HCT116 (cell line): ENCODE measurements at regions not wholly inside any gene's neighbourhood (a gene's known extent, or its start where the extent isn't known, plus 50 kb on each side); places are given as distances from the start of the nearest gene placed in this dataset.

Experiments
- ATAC-seq: fragments of 200-7000 bp; cut with Tn5 transposase; 2 replicates; pipeline ENCODE4 v1.9.1; 2020; ENCODE audit warnings: mild to moderate bottlenecking, moderate library complexity
- BruUV-seq: library from RNA; stranded (reverse); fragments of 400-500 nt; replicated peaks from 2 replicates; lab custom pipeline; 2021; lab: Mats Ljungman, UMichigan
- CTCF ChIA-PET: fragments of 300-600 bp; sonication (Branson Sonifier 250); formaldehyde crosslinking; loops from one replicate; lab custom pipeline; 2021; ENCODE audit warnings: antibody characterized with exemption; lab: Charles Lee
- POLR2A ChIA-PET: fragments of 300-600, 350-600 bp; sonication (Branson Sonifier 250); formaldehyde crosslinking; loops from one replicate; lab custom pipeline; 2021; ENCODE audit warnings: antibody characterized with exemption; lab: Charles Lee
- RAD21 ChIA-PET, 2 experiments: fragments of 300-600 bp; sonication (Branson Sonifier 250); formaldehyde crosslinking; loops; one replicate each; lab custom pipeline; 2023; ENCODE audit warnings: low total read pairs in 2 of 2; ENCODE audit not compliant: uncharacterized antibody in 2 of 2, unreplicated experiment in 2 of 2, low non-redundant PET in 1 of 2; lab: Charles Lee
- DNase-seq: peaks from one replicate; pipeline ENCODE4 v3.0.0-alpha.2; 2010; ENCODE audit warnings: low read depth, low spot score
- H2AFZ ChIP-seq: fragments of 200-600 bp; shearing (Covaris generic), sonication (generic); 2 replicates; pipeline ENCODE4 v1.6.1; 2017; ENCODE audit warnings: low read depth, mixed run types, mixed read lengths, antibody characterized with exemption, low read length; ENCODE audit not compliant: poor library complexity, severe bottlenecking
- H3K27ac ChIP-seq: 2 replicates; pipeline ENCODE4 v1.5.1; 2012; ENCODE audit warnings: low read depth, low read length
- H3K27me3 ChIP-seq: fragments of 200-600 bp; sonication (generic); 2 replicates; pipeline ENCODE4 v1.6.1; 2016; ENCODE audit warnings: mixed run types, low read length, mixed read lengths; ENCODE audit not compliant: insufficient read depth
- H3K36me3 ChIP-seq, 2 experiments: fragments of 200-500 bp in 1 of 2; fragments of 200-600 bp in 1 of 2; sonication (Bioruptor generic) in 1 of 2; sonication (generic) in 1 of 2; 2 replicates each; pipeline versions ENCODE4 v1.5.1 to v1.6.1; 2014 to 2016; ENCODE audit warnings: low read length in 2 of 2, inconsistent platforms in 1 of 2, mixed read lengths in 1 of 2, mixed run types in 1 of 2; ENCODE audit not compliant: insufficient read depth in 2 of 2, control insufficient read depth in 1 of 2
- H3K4me1 ChIP-seq, 2 experiments: fragments of 200-600 bp in 1 of 2; sonication (generic) in 1 of 2; 2 replicates each; pipeline versions ENCODE4 v1.5.1 to v1.6.1; 2012 to 2017; ENCODE audit warnings: low read length in 2 of 2, inconsistent platforms in 1 of 2, mild to moderate bottlenecking in 1 of 2, mixed read lengths in 1 of 2, mixed run types in 1 of 2, moderate library complexity in 1 of 2; ENCODE audit not compliant: insufficient read depth in 2 of 2, control insufficient read depth in 1 of 2
- H3K4me2 ChIP-seq: fragments of 200-600 bp; sonication (generic); 2 replicates; pipeline ENCODE4 v1.6.1; 2017; ENCODE audit warnings: mixed run types, low read length, mixed read lengths
- H3K4me3 ChIP-seq, 2 experiments: fragments of 200-600 bp in 1 of 2; sonication (generic) in 1 of 2; replicated peaks in 1 of 2; 2 replicates each; pipeline ENCODE4 v1.5.1; 2011 to 2016; ENCODE audit warnings: low read length in 2 of 2, control low read depth in 1 of 2, low read depth in 1 of 2, mild to moderate bottlenecking in 1 of 2, mixed read lengths in 1 of 2, mixed run types in 1 of 2
- H3K79me2 ChIP-seq: fragments of 200-600 bp; sonication (generic); 2 replicates; pipeline ENCODE4 v1.6.1; 2017; ENCODE audit warnings: mild to moderate bottlenecking, mixed run types, low read length, moderate library complexity, mixed read lengths; ENCODE audit not compliant: insufficient read depth
- H3K9ac ChIP-seq: fragments of 200-600 bp; sonication (generic); 2 replicates; pipeline ENCODE4 v1.6.1; 2016; ENCODE audit warnings: low read length, mixed read lengths
- H3K9me2 ChIP-seq: fragments of 200-600 bp; sonication (generic), shearing (Covaris generic); 2 replicates; pipeline ENCODE4 v1.6.1; 2017; ENCODE audit warnings: mixed run types, mild to moderate bottlenecking, moderate library complexity; ENCODE audit not compliant: insufficient read depth
- H3K9me3 ChIP-seq, 2 experiments: fragments of 200-500 bp in 1 of 2; fragments of 200-600 bp in 1 of 2; sonication (Bioruptor generic) in 1 of 2; sonication (generic) in 1 of 2; 2 replicates each; pipeline ENCODE4 v1.6.1; 2014 to 2017; ENCODE audit warnings: low read length in 2 of 2, mixed read lengths in 2 of 2, inconsistent platforms in 1 of 2, low read depth in 1 of 2, mild to moderate bottlenecking in 1 of 2, mixed run types in 1 of 2, moderate library complexity in 1 of 2; ENCODE audit not compliant: control insufficient read depth in 1 of 2, insufficient read depth in 1 of 2
- H4K20me1 ChIP-seq: fragments of 200-600 bp; sonication (generic), shearing (Covaris generic); 2 replicates; pipeline ENCODE4 v1.6.1; 2017; ENCODE audit warnings: mixed run types, mild to moderate bottlenecking, moderate library complexity; ENCODE audit not compliant: insufficient read depth
- CBX3 ChIP-seq: IDR thresholded peaks from 2 replicates; pipeline ENCODE4 v1.6.1; 2012; ENCODE audit warnings: low read depth
- CEBPB ChIP-seq: IDR thresholded peaks from 2 replicates; pipeline ENCODE4 v1.6.1; 2012; ENCODE audit warnings: low read depth
- EGR1 ChIP-seq: IDR thresholded peaks from 2 replicates; pipeline ENCODE4 v1.6.1; 2012; ENCODE audit warnings: low read depth
- ELF1 ChIP-seq: IDR thresholded peaks from 2 replicates; pipeline ENCODE4 v1.6.1; 2012; ENCODE audit warnings: low read depth, borderline replicate concordance
- EZH2 ChIP-seq: fragments of 200-600 bp; sonication (generic); IDR thresholded peaks from 2 replicates; pipeline ENCODE4 v1.6.1; 2017; ENCODE audit warnings: antibody characterized with exemption, mixed run types
- EZH2phosphoT487 ChIP-seq: fragments of 200-600 bp; IDR thresholded peaks from 2 replicates; pipeline ENCODE4 v1.6.1; 2018; ENCODE audit warnings: antibody characterized with exemption, borderline replicate concordance
- FOSL1 ChIP-seq: IDR thresholded peaks from 2 replicates; pipeline ENCODE4 v1.6.1; 2012; ENCODE audit warnings: low read depth
- POLR2AphosphoS5 ChIP-seq: IDR thresholded peaks from 2 replicates; pipeline ENCODE4 v1.6.1; 2011; ENCODE audit warnings: mild to moderate bottlenecking, low read depth, low read length, moderate library complexity
- SIN3A ChIP-seq: IDR thresholded peaks from 2 replicates; pipeline ENCODE4 v1.6.1; 2012; ENCODE audit warnings: low read depth
- SP1 ChIP-seq: IDR thresholded peaks from 2 replicates; pipeline ENCODE4 v1.6.1; 2012; ENCODE audit warnings: low read depth
- SRF ChIP-seq: IDR thresholded peaks from 2 replicates; pipeline ENCODE4 v1.6.1; 2012; ENCODE audit warnings: low read depth
- TCF7L2 ChIP-seq: IDR thresholded peaks from 2 replicates; pipeline ENCODE4 v1.7.0; 2011; ENCODE audit warnings: borderline replicate concordance, inconsistent platforms; ENCODE audit not compliant: insufficient read depth, insufficient read length; ENCODE audit errors: extremely low read depth
- YY1 ChIP-seq: IDR thresholded peaks from 2 replicates; pipeline ENCODE4 v1.6.1; 2011; ENCODE audit warnings: low read length, low read depth, moderate library complexity, mild to moderate bottlenecking; ENCODE audit not compliant: insufficient replicate concordance; ENCODE audit errors: extremely low read depth
- ZFX ChIP-seq: fragments of 450-650 bp; IDR thresholded peaks from 2 replicates; pipeline ENCODE4 v1.6.1; 2017
- intact Hi-C: fragments of 100-400 bp; cut with micrococcal nuclease; formaldehyde crosslinking; loops from 2 replicates; pipeline ENCODE4 v1.10.0; 2022
- TF ChIP-seq, protein P1 (sequence below): IDR thresholded peaks from 2 replicates; pipeline ENCODE4 v1.6.1; 2012; ENCODE audit warnings: low read depth
- TF ChIP-seq, protein P2 (sequence below), 3 experiments: fragments of 200-600 bp in 1 of 3; sonication (generic) in 1 of 3; IDR thresholded peaks in 2 of 3; conservative IDR thresholded peaks in 1 of 3; 2 replicates each; pipeline ENCODE4 v1.5.1; 2012 to 2017; ENCODE audit warnings: low read depth in 2 of 3, low read length in 2 of 3, antibody characterized with exemption in 1 of 3, borderline replicate concordance in 1 of 3, control low read depth in 1 of 3, mild to moderate bottlenecking in 1 of 3, mixed read lengths in 1 of 3, mixed run types in 1 of 3, moderate library complexity in 1 of 3; ENCODE audit not compliant: insufficient read depth in 1 of 3

DNA sequence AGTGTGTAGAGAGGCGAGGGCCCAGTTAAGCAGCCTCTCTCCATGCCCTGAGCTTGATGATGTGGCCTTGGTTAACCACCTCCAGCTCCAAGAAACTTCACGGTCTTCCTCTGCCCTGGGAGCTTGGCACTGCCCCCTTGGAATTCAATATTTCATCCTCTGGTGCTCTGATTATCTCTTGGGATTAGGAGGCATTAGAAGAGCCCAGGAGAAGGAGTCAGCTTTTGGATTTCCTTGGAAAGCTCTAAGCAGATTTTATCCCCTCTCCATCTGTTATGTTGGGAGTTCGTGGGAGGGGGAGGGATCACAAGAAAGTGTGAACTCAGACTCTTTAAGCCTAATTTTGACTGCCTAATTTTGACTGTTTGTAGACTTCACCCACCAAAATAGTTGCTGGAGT, 132.7 kb upstream of the AGBL1 start:
- no peak for ATAC-seq
- no peaks in the 10 kb centered on the region for H4K20me1 ChIP-seq
- no peak overlapping the region for H3K9ac ChIP-seq
- no peak overlapping the region for H3K4me3 ChIP-seq
- no peaks in the 10 kb centered on the region for H3K27me3 ChIP-seq
- CTCF ChIA-PET, result no interaction called here
- no peak overlapping the region for H2AFZ ChIP-seq
- H3K4me1 ChIP-seq, result no peaks in the 10 kb centered on the region
- H3K4me2 ChIP-seq, result no peak overlapping the region
- no peak for DNase-seq
- RAD21 ChIA-PET, result no interaction called here
- H3K9me2 ChIP-seq, result no peaks in the 10 kb centered on the region
- TF ChIP-seq FOSL1, result no peak
- no peaks in the 10 kb centered on the region for H3K9me3 ChIP-seq
- H3K79me2 ChIP-seq, result no peaks in the 10 kb centered on the region
- no TSS peak for BruUV-seq
- no peaks in the 10 kb centered on the region for H3K36me3 ChIP-seq
- POLR2A ChIA-PET, result no interaction called here
- intact Hi-C loops, result no loop called here
- no peak overlapping the region for H3K27ac ChIP-seq

GRCh38 chr15:85947936-85948335, 131.7 kb upstream of the AGBL1 start:
- no TSS peak for BruUV-seq
- Histone ChIP-seq H3K9ac (no peak overlapping the region), H3K4me3 (no peak overlapping the region), H3K27me3 (no peaks in the 10 kb centered on the region), H3K79me2 (no peaks in the 10 kb centered on the region), H3K4me1 (no peaks in the 10 kb centered on the region), H3K4me2 (no peak overlapping the region), H3K9me2 (no peaks in the 10 kb centered on the region), H3K36me3 (no peaks in the 10 kb centered on the region), H3K27ac (no peak overlapping the region), H2AFZ (no peak overlapping the region), H3K9me3 (no peaks in the 10 kb centered on the region), H4K20me1 (no peaks in the 10 kb centered on the region)
- DNase-seq (no peak), ATAC-seq (no peak)
- RAD21 ChIA-PET, result no interaction called here
- intact Hi-C loops, result no loop called here
- no peak for TF ChIP-seq ELF1
- TF ChIP-seq POLR2AphosphoS5, result no peak
- no peak for TF ChIP-seq CEBPB
- TF ChIP-seq YY1, result no peak
- no peak for TF ChIP-seq SP1
- TF ChIP-seq, protein P1, sequence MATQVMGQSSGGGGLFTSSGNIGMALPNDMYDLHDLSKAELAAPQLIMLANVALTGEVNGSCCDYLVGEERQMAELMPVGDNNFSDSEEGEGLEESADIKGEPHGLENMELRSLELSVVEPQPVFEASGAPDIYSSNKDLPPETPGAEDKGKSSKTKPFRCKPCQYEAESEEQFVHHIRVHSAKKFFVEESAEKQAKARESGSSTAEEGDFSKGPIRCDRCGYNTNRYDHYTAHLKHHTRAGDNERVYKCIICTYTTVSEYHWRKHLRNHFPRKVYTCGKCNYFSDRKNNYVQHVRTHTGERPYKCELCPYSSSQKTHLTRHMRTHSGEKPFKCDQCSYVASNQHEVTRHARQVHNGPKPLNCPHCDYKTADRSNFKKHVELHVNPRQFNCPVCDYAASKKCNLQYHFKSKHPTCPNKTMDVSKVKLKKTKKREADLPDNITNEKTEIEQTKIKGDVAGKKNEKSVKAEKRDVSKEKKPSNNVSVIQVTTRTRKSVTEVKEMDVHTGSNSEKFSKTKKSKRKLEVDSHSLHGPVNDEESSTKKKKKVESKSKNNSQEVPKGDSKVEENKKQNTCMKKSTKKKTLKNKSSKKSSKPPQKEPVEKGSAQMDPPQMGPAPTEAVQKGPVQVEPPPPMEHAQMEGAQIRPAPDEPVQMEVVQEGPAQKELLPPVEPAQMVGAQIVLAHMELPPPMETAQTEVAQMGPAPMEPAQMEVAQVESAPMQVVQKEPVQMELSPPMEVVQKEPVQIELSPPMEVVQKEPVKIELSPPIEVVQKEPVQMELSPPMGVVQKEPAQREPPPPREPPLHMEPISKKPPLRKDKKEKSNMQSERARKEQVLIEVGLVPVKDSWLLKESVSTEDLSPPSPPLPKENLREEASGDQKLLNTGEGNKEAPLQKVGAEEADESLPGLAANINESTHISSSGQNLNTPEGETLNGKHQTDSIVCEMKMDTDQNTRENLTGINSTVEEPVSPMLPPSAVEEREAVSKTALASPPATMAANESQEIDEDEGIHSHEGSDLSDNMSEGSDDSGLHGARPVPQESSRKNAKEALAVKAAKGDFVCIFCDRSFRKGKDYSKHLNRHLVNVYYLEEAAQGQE, result no peak
- no peak for TF ChIP-seq EGR1
- no peak for TF ChIP-seq CBX3
- no peak for TF ChIP-seq TCF7L2
- no peak for TF ChIP-seq SRF
- TF ChIP-seq EZH2phosphoT487, result no peak
- no peak for TF ChIP-seq SIN3A
- no peak for TF ChIP-seq ZFX
- TF ChIP-seq, protein P2, sequence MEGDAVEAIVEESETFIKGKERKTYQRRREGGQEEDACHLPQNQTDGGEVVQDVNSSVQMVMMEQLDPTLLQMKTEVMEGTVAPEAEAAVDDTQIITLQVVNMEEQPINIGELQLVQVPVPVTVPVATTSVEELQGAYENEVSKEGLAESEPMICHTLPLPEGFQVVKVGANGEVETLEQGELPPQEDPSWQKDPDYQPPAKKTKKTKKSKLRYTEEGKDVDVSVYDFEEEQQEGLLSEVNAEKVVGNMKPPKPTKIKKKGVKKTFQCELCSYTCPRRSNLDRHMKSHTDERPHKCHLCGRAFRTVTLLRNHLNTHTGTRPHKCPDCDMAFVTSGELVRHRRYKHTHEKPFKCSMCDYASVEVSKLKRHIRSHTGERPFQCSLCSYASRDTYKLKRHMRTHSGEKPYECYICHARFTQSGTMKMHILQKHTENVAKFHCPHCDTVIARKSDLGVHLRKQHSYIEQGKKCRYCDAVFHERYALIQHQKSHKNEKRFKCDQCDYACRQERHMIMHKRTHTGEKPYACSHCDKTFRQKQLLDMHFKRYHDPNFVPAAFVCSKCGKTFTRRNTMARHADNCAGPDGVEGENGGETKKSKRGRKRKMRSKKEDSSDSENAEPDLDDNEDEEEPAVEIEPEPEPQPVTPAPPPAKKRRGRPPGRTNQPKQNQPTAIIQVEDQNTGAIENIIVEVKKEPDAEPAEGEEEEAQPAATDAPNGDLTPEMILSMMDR (IDR thresholded peaks at IDR 0.05 in 2 of 3, conservative IDR thresholded peaks at IDR 0.05 in 1 of 3; ENCODE audit: borderline replicate concordance in 1 of 3, insufficient read depth in 1 of 3, low read depth in 2 of 3, low read length in 2 of 3), result no peak
- no peak for TF ChIP-seq EZH2
- POLR2A ChIA-PET, result no interaction called here
- CTCF ChIA-PET, result no interaction called here
